ENCODE measurements at regions not wholly inside any gene's neighbourhood (a gene's known extent, or its start where the extent isn't known, plus 50 kb on each side); places are given as distances from the start of the nearest gene placed in this dataset.

- DNase-seq (ENCODE audit: low read depth in 1 of 2, low spot score in 1 of 2), result no peak
These were observed 156.1 kb upstream of the PTPRK start for GRCh38 chr6:128676456-128676855.

- DNase-seq (ENCODE audit: low read depth in 1 of 2, low spot score in 1 of 2), result no peak
These were observed 151.6 kb upstream of the PTPRK start for GRCh38 chr6:128672023-128672422.

- no peak for DNase-seq (ENCODE audit: low read depth in 1 of 2, low spot score in 1 of 2)
These were observed 147.0 kb upstream of the PTPRK start for GRCh38 chr6:128667339-128667858.

- DNase-seq (ENCODE audit: low read depth in 1 of 2, low spot score in 1 of 2), result no peak
These were observed 146.0 kb upstream of the PTPRK start for GRCh38 chr6:128666405-128666804.

- DNase-seq (ENCODE audit: low read depth in 1 of 2, low spot score in 1 of 2), result no peak
These were observed 142.8 kb upstream of the PTPRK start for GRCh38 chr6:128663238-128663637.

- DNase-seq (ENCODE audit: low read depth in 1 of 2, low spot score in 1 of 2), result no peak
These were observed 139.7 kb upstream of the PTPRK start for GRCh38 chr6:128659878-128660622.

GRCh38 chr6:128659276-128659675 lies 138.9 kb upstream of the PTPRK start:
- DNase-seq (ENCODE audit: low read depth in 1 of 2, low spot score in 1 of 2), result no peak

- DNase-seq (ENCODE audit: low read depth in 1 of 2, low spot score in 1 of 2), result no peak
These were observed 136.8 kb upstream of the PTPRK start for GRCh38 chr6:128657181-128657580.

GRCh38 chr6:128655978-128656498 lies 135.6 kb upstream of the PTPRK start:
- DNase-seq (ENCODE audit: low read depth in 1 of 2, low spot score in 1 of 2), result peak in 1 of 2 donors; percentile 30

- no peak for DNase-seq (ENCODE audit: low read depth in 1 of 2, low spot score in 1 of 2)
These were observed 127.7 kb upstream of the PTPRK start for GRCh38 chr6:128648022-128648598.

GRCh38 chr6:128642132-128642531 lies 121.7 kb upstream of the PTPRK start:
- no peak for DNase-seq (ENCODE audit: low read depth in 1 of 2, low spot score in 1 of 2)

- DNase-seq (ENCODE audit: low read depth in 1 of 2, low spot score in 1 of 2), result no peak
These were observed 121.3 kb upstream of the PTPRK start for GRCh38 chr6:128641703-128642102.

- no peak for DNase-seq (ENCODE audit: low read depth in 1 of 2, low spot score in 1 of 2)
These were observed 118.4 kb upstream of the PTPRK start for GRCh38 chr6:128638817-128639216.

GRCh38 chr6:128635219-128635618 lies 114.8 kb upstream of the PTPRK start:
- DNase-seq (ENCODE audit: low read depth in 1 of 2, low spot score in 1 of 2), result no peak

GRCh38 chr6:128632131-128632530 lies 111.7 kb upstream of the PTPRK start:
- DNase-seq (ENCODE audit: low read depth in 1 of 2, low spot score in 1 of 2), result no peak

- DNase-seq (ENCODE audit: low read depth in 1 of 2, low spot score in 1 of 2), result no peak
These were observed 110.6 kb upstream of the PTPRK start for GRCh38 chr6:128631031-128631430.

GRCh38 chr6:128630213-128630612 lies 109.8 kb upstream of the PTPRK start:
- no peak for DNase-seq (ENCODE audit: low read depth in 1 of 2, low spot score in 1 of 2)

- DNase-seq (ENCODE audit: low read depth in 1 of 2, low spot score in 1 of 2), result no peak
These were observed 96.9 kb upstream of the PTPRK start for GRCh38 chr6:128617285-128617684.

- DNase-seq (ENCODE audit: low read depth in 1 of 2, low spot score in 1 of 2), result no peak
These were observed 95.9 kb upstream of the PTPRK start for GRCh38 chr6:128616342-128616741.

GRCh38 chr6:128606611-128607010 lies 86.2 kb upstream of the PTPRK start:
- no peak for DNase-seq (ENCODE audit: low read depth in 1 of 2, low spot score in 1 of 2)

GRCh38 chr6:128605961-128606360 lies 85.6 kb upstream of the PTPRK start:
- no peak for DNase-seq (ENCODE audit: low read depth in 1 of 2, low spot score in 1 of 2)

GRCh38 chr6:128601060-128601459 lies 80.7 kb upstream of the PTPRK start:
- no peak for DNase-seq (ENCODE audit: low read depth in 1 of 2, low spot score in 1 of 2)
